Hematopoietic multipotent progenitor cell (in vitro differentiated cells): ENCODE measurements at regions not wholly inside any gene's neighbourhood (a gene's known extent, or its start where the extent isn't known, plus 50 kb on each side); places are given as distances from the start of the nearest gene placed in this dataset.

Source experiments
- DNase-seq, 3 donors: peaks; one replicate each; pipeline ENCODE4 v3.0.0-alpha.2; 2011 to 2015; ENCODE audit warnings: low read depth in 2 of 3, low spot score in 2 of 3

DNA sequence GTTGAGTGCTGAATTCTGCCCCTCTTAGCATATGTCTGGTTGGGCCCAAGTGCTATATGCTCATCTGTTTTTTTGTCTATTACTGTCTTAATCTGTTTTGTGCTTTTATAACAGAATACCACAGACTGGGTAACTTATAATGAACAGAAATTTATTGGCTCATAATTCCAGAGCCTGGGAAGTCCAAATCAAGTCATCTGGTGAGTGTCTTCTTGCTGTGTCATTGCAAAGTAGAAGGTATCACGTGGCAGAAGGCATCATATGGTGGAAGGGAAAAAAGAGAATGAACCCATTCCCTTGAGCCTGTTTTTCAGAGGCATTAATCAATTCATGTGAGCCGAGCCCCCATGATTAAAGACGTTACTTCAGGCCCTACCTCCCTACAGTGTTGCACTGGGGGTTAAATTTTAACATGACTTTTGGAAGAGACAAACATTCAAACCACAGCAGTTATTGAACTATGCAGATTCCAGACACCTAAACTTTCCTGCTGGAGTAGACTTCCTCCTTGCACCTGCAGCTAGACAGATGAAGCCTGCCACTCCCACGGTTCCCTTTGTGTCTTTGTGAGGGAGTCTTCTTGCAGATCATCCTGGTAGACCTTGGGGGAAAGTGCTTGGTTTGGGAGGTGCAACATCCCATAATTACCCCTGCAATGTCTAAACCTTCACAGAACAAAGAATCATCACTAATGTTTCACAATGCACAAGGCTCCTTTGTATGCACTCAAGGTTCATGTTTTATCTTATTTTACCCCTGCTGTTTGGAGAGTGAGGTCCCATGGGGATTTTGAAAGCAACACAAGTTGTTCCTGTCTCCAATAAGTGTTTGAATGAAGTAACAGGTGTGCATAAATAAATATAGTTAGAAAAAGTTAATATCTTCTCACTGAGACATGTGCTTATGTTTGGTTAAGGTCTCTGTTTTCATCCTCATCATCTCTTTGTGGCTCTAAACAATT lies 64.7 kb upstream of the XCR1 start:
- no peak for DNase-seq

DNA sequence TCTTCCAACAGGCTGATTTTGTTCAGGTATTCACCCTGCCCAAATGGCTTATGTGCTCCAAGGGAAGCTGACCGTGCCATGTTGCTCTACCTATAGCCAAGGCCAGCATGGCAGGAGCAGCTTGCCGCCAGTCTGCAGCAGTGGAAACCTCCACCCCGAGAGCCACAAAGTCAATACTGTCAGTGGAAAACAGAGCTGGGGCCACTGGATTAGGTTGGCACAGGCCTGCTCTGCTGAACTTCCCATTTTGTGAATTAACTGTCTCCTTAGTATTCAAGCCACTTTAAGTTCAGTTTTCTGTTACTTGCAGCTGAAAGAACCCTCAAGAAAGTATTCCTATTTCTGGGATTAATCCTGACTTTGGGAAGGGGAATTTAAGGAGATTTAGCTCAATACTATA lies 63.8 kb upstream of the XCR1 start:
- DNase-seq, result no peak

DNA sequence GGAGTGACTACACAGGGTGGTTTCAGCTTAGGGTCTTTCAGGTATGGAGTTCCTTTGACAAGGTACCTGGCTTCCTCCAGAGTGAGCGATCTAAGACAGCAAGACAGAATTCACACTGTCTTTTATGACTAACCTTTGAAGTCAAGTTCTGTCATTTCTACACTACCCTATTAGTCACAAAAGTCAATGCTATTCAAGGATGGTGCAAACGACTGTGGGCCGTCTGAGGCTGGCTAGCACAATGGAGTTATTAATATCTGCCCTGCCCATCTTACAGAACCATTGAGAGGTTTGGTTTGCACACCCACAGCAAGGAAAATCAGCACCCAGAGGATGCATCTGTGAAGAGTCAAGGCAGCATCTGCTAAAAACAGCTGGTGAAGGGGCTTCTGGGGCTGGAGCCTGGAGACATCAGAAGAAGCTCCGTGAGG lies 62.9 kb upstream of the XCR1 start:
- DNase-seq, result no peak

DNA sequence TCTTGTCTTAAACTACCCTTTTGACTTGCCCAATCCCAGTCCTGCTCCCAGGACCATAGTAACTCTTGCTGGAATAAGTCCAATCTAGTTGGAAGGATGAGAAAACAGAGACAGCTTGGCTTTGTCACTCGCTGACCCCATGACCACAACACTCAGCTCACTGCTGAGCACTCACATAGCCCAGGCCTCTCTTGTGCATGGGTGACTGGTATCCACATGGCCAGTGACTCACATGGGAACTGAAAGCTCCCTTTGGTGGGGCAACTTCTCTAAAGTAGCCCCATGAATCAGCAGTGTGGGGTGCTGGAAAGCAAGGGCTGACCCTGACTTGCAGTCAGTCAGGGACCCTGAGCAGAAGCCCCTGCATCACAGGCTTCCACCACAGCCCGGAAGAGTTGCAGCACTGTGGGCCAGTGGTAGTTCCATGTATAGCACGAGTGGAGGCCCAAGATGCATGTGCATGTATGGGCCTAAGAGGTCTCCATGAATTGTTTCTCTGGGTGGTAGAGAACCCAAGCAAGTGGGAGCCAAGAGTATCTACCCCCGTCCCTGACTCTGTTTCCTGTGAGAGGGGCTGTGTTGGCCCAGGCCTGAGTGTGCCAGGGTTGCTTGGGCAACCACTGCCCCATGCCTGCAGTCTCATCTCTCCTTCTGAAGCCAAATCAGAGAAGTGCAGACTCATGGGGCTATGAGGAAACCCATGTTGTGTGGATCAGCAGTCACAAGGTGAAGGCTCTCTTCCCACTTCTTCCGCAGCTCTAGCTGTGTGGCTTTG lies 62.1 kb upstream of the XCR1 start:
- DNase-seq, result peak in 1 of 3 donors; percentile 39

DNA sequence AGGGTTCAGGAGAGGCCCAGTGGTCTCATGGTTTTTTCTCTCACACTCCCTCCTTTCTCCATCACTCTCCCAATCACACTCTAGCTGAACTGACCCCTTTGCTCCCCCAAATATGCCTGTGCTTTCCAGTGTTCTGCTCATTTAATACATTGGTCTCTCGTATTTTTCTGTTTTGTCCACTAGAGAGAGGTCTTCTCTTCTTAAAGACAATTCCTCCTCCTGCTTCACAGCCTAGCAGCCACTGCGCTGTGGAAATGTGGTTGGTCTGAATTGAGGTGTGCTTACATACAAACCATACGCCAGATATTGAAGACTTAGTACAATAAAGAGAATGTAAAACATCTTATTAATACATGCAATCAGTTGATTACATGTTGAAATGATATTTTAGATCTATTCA lies 60.6 kb upstream of the XCR1 start:
- peak in 1 of 3 donors; percentile 73 for DNase-seq

DNA sequence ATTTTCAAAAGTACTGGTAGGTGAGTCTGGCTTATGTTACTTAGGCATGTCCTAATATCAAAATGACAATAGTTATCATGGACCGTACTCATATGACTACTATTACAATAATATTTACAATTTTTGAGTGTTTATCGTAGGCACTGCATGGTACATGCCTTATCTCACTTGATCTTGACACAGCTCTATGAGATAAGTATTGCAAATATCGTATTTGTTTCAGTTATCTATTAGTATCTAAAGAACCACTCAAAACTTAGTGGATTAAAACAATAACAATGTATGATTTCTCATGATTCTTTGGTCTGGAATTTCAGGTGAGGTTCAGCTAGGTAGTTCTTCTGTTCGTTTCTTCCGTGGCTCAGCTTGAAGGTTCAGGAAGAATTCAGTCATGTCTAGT lies 59.7 kb upstream of the XCR1 start:
- DNase-seq, result no peak

DNA sequence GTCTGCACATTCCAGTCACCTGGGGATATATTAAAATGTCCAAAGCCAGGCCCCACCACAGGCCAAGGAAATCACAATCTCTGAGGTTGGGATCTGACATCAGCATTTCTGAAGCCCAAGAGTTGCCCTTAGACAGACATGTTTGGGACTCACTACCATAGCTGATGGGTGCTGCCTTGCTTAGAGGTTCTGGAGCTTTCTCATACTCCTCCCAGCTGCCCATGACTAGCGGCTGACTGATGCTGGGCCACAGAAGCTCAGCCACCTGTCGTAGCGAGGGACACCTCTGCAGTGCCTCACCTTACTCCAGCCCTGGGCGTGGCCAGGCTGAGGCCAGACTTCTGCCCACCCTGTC lies 58.8 kb upstream of the XCR1 start:
- DNase-seq, result no peak

DNA sequence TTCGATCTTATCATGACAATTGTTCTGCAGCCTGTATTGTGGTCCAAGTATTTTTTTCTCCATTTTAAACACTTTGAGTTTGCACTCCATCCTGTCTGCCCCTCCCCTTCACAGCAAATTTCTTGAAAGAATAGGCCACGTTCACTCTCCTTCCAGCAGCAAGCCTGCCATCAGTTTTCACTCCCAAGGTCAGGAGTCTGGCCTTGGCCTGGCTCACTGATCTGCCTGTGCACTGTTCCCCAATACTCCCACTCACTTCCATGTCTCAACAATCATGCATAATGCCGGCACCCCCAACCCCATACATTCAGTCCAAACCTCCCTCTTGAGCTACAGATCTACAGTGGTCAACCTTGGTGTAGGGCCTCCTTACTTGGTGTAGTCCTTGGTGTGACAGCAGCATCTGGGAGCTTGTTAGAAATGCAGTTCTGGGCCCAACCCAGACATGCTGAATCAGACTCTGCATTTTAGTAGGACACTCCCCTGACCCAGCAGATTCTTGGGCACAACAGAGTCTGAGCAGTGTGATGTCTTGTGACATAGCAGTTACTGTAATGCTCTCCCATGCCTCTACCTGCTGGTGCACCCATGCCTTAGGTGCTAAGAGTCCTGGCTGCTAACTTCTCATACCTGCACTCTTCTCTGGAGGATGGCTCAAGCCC lies 58.3 kb upstream of the XCR1 start:
- DNase-seq, result no peak

DNA sequence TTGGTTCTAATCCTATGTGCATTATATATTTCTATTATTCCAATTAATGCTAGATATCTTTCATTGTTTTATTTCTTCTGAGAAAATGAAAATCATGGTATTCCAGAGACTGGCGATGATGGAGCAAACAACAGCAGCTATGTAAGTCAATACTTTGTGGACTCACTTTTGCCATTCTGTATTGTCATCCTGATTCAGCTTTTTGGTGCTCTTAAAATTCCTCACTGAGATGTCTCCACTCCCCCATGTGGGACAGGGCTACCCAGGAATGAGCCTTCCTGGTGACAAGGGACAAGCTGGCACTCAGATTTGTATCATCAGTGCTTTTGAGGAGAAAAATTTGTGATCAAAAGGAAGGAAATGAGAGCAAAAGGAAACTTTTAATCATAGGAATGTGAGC lies 56.7 kb upstream of the XCR1 start:
- no peak for DNase-seq

DNA sequence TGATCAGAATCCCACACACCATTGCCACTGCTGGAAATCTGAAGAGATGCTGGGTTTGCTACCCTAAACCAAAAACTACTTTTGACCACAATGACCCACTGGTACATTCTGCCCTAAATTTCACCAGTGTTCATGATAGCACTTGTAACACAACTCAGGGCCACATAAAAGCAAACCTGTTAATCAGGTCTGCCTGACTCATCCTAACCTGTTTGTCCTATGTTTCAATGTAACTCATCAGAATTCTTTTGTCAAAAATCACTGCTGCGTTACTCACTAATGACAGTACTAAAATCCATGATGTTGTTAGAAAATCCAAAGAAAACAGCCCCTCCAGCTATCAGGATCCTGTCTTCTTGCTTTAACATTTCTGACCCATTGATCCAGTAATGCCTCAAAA lies 55.6 kb upstream of the XCR1 start:
- DNase-seq, result no peak

DNA sequence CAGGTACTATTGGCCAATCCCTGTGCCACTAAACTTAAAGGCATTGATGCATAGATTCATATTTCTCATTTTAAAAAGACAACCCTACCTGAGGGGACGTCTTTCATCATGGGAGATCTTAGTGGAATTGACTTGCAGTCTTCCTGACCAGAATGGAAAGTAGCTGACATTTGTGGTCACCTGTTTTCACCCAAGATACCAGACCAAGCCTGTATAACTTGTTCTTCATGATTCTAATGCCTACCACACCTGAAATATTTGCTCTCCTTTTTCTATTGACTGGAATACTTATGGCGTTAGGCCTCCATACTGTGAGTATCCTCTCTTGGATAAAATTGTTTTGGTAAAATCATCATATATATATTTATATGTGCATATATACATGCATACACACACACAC lies 54.7 kb upstream of the XCR1 start:
- no peak for DNase-seq

DNA sequence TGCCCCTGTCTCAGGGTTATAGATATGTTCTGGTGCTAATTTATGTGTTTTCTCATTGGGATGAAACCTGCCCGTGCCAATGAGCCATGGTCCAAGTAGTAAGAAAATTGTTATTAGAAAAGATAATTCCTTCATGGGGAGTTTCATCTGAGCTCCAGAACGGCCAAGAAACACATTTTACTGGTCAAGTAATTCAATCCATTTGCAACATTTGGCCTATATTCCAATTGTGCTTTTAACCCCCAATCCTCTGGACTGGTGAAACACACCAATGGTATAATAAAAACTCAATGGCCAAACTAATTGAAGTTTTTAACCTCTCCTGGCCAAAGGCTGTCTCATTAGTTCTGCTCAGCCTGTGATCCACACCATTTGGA lies 53.7 kb upstream of the XCR1 start:
- no peak for DNase-seq

DNA sequence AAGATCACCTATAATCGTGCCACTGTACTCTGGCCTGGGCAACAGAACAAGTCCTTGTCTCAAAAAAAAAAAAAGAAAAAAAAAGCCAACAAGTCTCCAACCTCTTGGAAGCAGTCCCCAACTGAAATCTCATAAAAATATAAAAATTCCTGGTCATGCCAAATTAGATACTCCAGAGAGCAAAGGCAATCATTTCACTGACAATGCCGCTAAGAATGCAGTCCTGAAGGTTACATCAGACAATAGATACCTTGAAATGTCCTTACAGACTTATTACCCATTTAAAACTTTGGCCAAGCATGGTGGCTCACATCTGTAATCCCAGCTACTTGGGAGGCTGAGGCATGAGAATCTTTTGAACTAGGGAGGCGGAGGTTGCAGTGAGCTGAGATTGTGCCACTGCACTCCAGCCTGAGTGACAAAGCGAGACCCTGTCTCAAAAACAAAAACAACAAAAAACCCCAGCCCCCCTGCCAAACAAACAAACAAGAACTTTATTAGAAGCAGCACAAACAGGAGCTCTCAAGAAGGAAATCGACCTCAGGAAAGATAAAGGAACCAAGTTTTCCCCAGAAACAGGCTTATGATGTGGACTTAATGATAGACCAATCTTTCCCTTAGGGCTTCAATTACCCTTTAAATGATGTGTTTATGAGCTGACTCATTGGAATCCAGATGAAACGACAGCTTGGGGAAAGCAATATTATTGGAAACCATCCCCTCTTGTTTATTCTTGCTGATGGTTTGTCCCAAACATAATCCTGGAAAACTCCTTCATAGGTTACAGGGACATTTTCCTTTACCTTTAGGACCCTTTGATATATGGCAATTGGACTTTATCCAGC lies 53.1 kb upstream of the XCR1 start:
- no peak for DNase-seq

DNA sequence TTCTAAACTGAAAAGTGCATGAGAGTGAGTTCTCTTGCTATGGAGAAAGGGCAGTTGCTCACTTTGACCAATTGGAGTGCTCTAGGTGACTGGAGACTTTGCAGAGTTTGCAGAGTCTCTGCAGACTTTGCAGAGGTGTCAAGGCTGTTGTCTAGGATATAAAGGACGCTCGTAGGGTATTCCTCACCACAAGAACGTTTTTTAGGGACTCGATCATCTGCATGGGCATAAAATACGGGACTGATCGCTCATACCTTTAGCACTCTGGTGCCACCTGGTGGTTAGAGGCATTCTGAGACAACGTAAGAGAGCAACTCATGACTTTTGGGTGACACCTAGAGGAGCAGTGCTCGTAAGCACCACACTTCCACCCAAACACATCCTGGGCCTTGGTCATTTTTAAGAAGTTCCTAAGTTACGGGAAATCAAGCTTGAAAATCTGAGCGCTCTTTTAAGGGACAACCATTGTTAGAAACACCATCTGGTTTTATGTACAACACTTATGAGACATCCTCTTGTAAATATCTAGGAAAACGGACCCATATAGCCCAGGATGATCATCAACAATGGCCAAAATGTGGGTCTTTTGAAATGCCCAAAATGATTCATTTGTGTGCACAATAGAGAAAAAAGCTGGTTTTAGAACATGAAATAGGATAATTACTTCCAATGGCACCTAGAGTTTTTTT lies 51.6 kb upstream of the XCR1 start:
- peak; percentile 80 to 95 (median 87) for DNase-seq
